SK-N-SH (cell line): ENCODE measurements at regions not wholly inside any gene's neighbourhood (a gene's known extent, or its start where the extent isn't known, plus 50 kb on each side); places are given as distances from the start of the nearest gene placed in this dataset.

Source experiments
- CTCF ChIP-seq: fragments of 200-600 bp; sonication (generic); IDR thresholded peaks from 2 replicates; pipeline ENCODE4 v1.6.1; 2017; ENCODE audit warnings: antibody characterized with exemption, mild to moderate bottlenecking, moderate library complexity
- FOSL2 ChIP-seq: IDR thresholded peaks from 2 replicates; pipeline ENCODE4 v1.4.0; 2012; ENCODE audit warnings: low read depth, mild to moderate bottlenecking, moderate library complexity, borderline replicate concordance
- FOXJ3 ChIP-seq: sonication (generic); formaldehyde crosslinking; IDR thresholded peaks from 2 replicates; pipeline ENCODE4 v1.5.1; 2020; ENCODE audit warnings: mild to moderate bottlenecking, missing genetic modification reagents
- GABPA ChIP-seq: IDR thresholded peaks from 2 replicates; pipeline ENCODE4 v1.4.0; 2012; ENCODE audit warnings: low read depth, mild to moderate bottlenecking
- GATA2 ChIP-seq: sonication (generic); formaldehyde crosslinking; IDR thresholded peaks from 2 replicates; pipeline ENCODE4 v1.5.0; 2020; ENCODE audit warnings: mild to moderate bottlenecking, missing genetic modification reagents
- MAX ChIP-seq: IDR thresholded peaks from 2 replicates; pipeline ENCODE4 v1.4.0; 2012; ENCODE audit warnings: low read depth
- NFIC ChIP-seq: IDR thresholded peaks from 2 replicates; pipeline ENCODE4 v1.4.0; 2012; ENCODE audit warnings: borderline replicate concordance
- NRF1 ChIP-seq: IDR thresholded peaks from 2 replicates; pipeline ENCODE4 v1.6.1; 2012; ENCODE audit warnings: low read depth, mild to moderate bottlenecking, low read length
- POLR2AphosphoS5 ChIP-seq: IDR thresholded peaks from 2 replicates; pipeline ENCODE4 v1.6.1; 2012; ENCODE audit warnings: low read depth, low read length
- RAD21 ChIP-seq: IDR thresholded peaks from 2 replicates; pipeline ENCODE4 v1.6.1; 2012; ENCODE audit warnings: mild to moderate bottlenecking, low read length
- SIN3A ChIP-seq: IDR thresholded peaks from 2 replicates; pipeline ENCODE4 v1.6.1; 2012; ENCODE audit warnings: low read depth, mild to moderate bottlenecking, low read length, moderate library complexity, borderline replicate concordance
- TCF12 ChIP-seq: IDR thresholded peaks from 2 replicates; pipeline ENCODE4 v1.4.0; 2012
- USF2 ChIP-seq: fragments of 150-350 bp; IDR thresholded peaks from 2 replicates; pipeline ENCODE4 v1.6.1; 2017; ENCODE audit warnings: antibody characterized with exemption, low read length, low read depth, borderline replicate concordance

- no peak for TF ChIP-seq CTCF
- no peak for TF ChIP-seq GATA2 (CRISPR knock-in tag)
- no peak for TF ChIP-seq MAX
- no peak for TF ChIP-seq GABPA
- no peak for TF ChIP-seq TCF12
- no peak for TF ChIP-seq RAD21
- no peak for TF ChIP-seq FOSL2
- no peak for TF ChIP-seq NFIC
- no peak for TF ChIP-seq USF2
- no peak for TF ChIP-seq NRF1
- TF ChIP-seq POLR2AphosphoS5, result no peak
- TF ChIP-seq SIN3A, result no peak
- no peak for TF ChIP-seq FOXJ3
These were observed 991.4 kb downstream of the ARAP2 start for GRCh38 chr4:35252866-35253265.
